Panc1 (cell line): ENCODE measurements at regions not wholly inside any gene's neighbourhood (a gene's known extent, or its start where the extent isn't known, plus 50 kb on each side); places are given as distances from the start of the nearest gene placed in this dataset.

ENCODE experiments used
- POLR2AphosphoS5 ChIP-seq: IDR thresholded peaks from 2 replicates; pipeline ENCODE4 v1.6.1; 2012; ENCODE audit warnings: mild to moderate bottlenecking, low read depth, low read length, moderate library complexity
- TCF7L2 ChIP-seq: IDR thresholded peaks from 2 replicates; pipeline ENCODE4 v1.6.1; 2011; ENCODE audit warnings: mild to moderate bottlenecking, low read depth, low read length, inconsistent platforms
- TF ChIP-seq, protein P1 (sequence below): fragments of 450-650 bp; IDR thresholded peaks from 2 replicates; pipeline ENCODE4 v1.5.1; 2017; ENCODE audit warnings: mild to moderate bottlenecking

DNA sequence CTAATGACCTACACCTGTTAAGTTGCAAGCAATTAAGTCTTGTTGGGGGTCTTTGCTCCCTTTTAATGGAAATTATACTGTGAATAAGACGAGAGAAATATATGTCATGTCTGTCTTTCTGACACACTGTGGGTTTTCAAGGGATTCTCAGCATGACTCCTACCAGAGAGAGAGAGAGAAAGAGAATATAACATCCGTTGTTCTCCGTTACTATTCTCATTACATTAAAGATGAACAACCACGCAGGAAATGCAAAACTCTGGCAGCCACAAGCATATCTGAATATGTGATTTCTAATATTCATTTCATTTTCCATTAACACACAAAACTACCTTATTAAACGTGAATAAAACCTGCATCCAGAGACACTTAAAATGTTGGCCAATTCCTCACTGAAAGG lies 67.3 kb upstream of the EGLN3 start:
- TF ChIP-seq TCF7L2 (no peak), POLR2AphosphoS5 (no peak)
- TF ChIP-seq, protein P1, sequence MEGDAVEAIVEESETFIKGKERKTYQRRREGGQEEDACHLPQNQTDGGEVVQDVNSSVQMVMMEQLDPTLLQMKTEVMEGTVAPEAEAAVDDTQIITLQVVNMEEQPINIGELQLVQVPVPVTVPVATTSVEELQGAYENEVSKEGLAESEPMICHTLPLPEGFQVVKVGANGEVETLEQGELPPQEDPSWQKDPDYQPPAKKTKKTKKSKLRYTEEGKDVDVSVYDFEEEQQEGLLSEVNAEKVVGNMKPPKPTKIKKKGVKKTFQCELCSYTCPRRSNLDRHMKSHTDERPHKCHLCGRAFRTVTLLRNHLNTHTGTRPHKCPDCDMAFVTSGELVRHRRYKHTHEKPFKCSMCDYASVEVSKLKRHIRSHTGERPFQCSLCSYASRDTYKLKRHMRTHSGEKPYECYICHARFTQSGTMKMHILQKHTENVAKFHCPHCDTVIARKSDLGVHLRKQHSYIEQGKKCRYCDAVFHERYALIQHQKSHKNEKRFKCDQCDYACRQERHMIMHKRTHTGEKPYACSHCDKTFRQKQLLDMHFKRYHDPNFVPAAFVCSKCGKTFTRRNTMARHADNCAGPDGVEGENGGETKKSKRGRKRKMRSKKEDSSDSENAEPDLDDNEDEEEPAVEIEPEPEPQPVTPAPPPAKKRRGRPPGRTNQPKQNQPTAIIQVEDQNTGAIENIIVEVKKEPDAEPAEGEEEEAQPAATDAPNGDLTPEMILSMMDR = no peak
